ENCODE measurements at regions not wholly inside any gene's neighbourhood (a gene's known extent, or its start where the extent isn't known, plus 50 kb on each side); places are given as distances from the start of the nearest gene placed in this dataset.

- TF ChIP-seq, protein P1, sequence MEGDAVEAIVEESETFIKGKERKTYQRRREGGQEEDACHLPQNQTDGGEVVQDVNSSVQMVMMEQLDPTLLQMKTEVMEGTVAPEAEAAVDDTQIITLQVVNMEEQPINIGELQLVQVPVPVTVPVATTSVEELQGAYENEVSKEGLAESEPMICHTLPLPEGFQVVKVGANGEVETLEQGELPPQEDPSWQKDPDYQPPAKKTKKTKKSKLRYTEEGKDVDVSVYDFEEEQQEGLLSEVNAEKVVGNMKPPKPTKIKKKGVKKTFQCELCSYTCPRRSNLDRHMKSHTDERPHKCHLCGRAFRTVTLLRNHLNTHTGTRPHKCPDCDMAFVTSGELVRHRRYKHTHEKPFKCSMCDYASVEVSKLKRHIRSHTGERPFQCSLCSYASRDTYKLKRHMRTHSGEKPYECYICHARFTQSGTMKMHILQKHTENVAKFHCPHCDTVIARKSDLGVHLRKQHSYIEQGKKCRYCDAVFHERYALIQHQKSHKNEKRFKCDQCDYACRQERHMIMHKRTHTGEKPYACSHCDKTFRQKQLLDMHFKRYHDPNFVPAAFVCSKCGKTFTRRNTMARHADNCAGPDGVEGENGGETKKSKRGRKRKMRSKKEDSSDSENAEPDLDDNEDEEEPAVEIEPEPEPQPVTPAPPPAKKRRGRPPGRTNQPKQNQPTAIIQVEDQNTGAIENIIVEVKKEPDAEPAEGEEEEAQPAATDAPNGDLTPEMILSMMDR (IDR thresholded peaks at IDR 0.05; ENCODE audit: low read depth, low read length): no peak
- TF ChIP-seq EZH2phosphoT487 (IDR thresholded peaks at IDR 0.05; ENCODE audit: low read depth): no peak
Measured at GRCh38 chr2:22855761-22856184, 529.2 kb upstream of the KLHL29 start.
